ENCODE measurements at regions not wholly inside any gene's neighbourhood (a gene's known extent, or its start where the extent isn't known, plus 50 kb on each side); places are given as distances from the start of the nearest gene placed in this dataset.
"Not testable (repeated sequence)": the region's sequence is repeated elsewhere in the genome, so short reads cannot be mapped to it uniquely, and the experiment has no call there.

DNA sequence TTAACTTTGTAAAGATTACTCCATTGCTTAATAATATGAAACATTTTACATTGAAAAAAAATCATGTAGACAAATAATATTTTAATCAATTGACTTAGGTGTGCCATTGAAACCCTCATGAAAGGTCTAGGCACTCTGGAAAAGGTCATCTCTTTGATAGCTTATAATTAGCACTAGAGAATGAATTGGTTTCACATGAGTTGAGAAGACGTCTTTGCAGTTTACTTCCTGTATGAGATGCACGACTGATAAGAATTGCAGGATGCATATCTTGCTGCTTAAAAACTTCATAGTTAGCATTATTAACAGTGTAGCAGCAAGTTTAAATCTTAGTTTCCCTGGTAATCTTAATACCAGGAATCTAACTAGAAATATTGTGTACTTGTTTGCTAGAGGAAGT, 614.2 kb upstream of the COBL start:
- Histone ChIP-seq H3K27ac (ENCODE audit: low read depth) (no peak overlapping the region), H3K4me3 (ENCODE audit: low read depth, low read length) (no peak overlapping the region), H3K4me1 (ENCODE audit: insufficient read depth) (no peaks in the 10 kb centered on the region), H3K36me3 (ENCODE audit: insufficient read depth) (no peaks in the 10 kb centered on the region)
- WGBS, result 54% methylated on average over 2 of the region's 2 CpGs
- no peak for DNase-seq (ENCODE audit: extremely low spot score)

DNA sequence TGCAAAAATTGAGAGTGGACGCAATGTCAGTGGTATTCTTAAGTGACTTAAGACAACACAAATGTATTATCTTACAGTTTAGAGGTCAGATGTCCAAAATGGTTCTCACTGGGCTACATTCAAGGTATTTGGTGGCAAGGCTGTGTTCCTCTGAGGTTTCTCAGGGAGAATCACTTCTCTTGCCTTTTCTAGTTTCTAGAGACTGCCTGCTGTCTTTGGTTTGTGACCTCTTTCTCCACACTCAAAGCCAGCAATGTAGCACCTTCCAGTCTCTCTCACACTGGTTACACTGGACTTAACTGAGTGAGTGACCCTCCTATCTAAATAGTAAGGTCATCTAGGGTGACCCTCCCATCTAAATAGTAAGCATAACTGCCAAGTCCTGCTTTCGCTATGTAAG, 613.2 kb upstream of the COBL start:
- DNase-seq (ENCODE audit: extremely low spot score), result no peak
- no peaks in the 10 kb centered on the region for H3K36me3 ChIP-seq (ENCODE audit: insufficient read depth)
- no peak overlapping the region for H3K4me3 ChIP-seq (ENCODE audit: low read depth, low read length)
- H3K27ac ChIP-seq (ENCODE audit: low read depth), result no peak overlapping the region
- H3K4me1 ChIP-seq (ENCODE audit: insufficient read depth), result no peaks in the 10 kb centered on the region
- 50% methylated on average over 2 of the region's 2 CpGs for WGBS

DNA sequence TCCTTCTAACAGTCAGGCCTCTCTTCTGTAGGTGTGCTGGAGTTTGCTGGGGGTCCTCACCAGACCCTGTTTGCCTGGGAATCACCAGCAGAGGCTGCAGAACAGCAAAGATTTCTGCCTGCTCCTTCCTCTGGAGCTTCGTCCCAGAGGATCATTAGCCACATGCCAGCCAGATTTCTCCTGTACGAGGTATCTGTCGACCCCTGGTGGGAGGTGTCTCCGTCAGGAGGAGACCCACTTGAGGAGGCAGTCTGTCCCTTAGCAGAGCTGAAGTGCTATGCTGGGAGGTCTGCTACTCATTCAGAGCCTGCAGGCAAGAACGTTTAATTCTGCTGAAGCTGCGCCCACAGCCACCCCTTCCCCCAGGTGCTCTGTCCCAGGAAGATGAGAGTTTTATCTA, 611.1 kb upstream of the COBL start:
- DNase-seq (ENCODE audit: extremely low spot score), result no peak
- WGBS, result 78% methylated on average over 6 of the region's 6 CpGs
- Histone ChIP-seq H3K27ac (ENCODE audit: low read depth) (no peak overlapping the region), H3K36me3 (ENCODE audit: insufficient read depth) (no peaks in the 10 kb centered on the region), H3K4me1 (ENCODE audit: insufficient read depth) (no peaks in the 10 kb centered on the region), H3K4me3 (ENCODE audit: low read depth, low read length) (no peak overlapping the region)

DNA sequence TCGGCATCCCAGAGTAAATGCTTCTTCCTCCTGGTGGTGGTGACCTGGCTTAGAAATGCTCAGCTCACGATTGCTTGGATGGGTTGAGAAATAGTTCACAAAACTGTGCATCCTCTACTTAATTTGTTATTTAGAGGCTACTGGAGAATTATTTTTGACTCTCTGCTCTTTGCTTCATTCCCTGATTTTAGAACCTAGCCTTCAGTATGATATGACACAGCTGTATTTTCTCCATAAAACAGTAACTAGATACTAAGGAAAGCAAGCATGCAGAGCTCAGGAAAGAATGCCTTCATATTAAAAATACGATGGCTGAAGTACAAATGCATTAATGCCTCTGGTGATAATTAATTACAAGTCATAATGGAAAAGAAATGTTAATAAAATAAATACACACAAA, 602.0 kb upstream of the COBL start:
- no peak overlapping the region for H3K27ac ChIP-seq (ENCODE audit: low read depth)
- H3K36me3 ChIP-seq (ENCODE audit: insufficient read depth), result no peaks in the 10 kb centered on the region
- no peak overlapping the region for H3K4me3 ChIP-seq (ENCODE audit: low read depth, low read length)
- DNase-seq (ENCODE audit: extremely low spot score), result no peak
- 58% methylated on average over 3 of the region's 3 CpGs for WGBS
- no peaks in the 10 kb centered on the region for H3K4me1 ChIP-seq (ENCODE audit: insufficient read depth)

DNA sequence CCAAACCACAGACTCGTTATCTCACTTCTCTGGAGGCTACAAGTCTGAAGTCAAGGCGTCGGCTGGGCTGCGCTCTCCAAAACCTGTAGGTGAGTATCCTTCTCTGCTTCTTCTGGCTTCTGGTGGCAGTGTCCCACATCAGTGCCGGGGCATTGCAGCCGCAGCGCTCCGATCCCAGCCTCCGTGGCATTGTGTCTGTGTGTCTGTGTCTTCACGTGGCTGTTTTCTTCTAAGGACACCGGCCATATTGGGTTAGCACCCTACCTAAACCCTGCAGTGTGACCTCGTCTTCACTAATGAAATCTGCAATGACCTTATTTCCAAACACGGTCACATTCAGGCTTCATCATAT, 584.9 kb upstream of the COBL start:
- DNase-seq (ENCODE audit: extremely low spot score), result no peak
- H3K36me3 ChIP-seq (ENCODE audit: insufficient read depth), result no peaks in the 10 kb centered on the region
- WGBS, result 97% methylated on average over 13 of the region's 13 CpGs
- H3K4me3 ChIP-seq (ENCODE audit: low read depth, low read length), result no peak overlapping the region
- no peaks in the 10 kb centered on the region for H3K4me1 ChIP-seq (ENCODE audit: insufficient read depth)
- no peak overlapping the region for H3K27ac ChIP-seq (ENCODE audit: low read depth)

DNA sequence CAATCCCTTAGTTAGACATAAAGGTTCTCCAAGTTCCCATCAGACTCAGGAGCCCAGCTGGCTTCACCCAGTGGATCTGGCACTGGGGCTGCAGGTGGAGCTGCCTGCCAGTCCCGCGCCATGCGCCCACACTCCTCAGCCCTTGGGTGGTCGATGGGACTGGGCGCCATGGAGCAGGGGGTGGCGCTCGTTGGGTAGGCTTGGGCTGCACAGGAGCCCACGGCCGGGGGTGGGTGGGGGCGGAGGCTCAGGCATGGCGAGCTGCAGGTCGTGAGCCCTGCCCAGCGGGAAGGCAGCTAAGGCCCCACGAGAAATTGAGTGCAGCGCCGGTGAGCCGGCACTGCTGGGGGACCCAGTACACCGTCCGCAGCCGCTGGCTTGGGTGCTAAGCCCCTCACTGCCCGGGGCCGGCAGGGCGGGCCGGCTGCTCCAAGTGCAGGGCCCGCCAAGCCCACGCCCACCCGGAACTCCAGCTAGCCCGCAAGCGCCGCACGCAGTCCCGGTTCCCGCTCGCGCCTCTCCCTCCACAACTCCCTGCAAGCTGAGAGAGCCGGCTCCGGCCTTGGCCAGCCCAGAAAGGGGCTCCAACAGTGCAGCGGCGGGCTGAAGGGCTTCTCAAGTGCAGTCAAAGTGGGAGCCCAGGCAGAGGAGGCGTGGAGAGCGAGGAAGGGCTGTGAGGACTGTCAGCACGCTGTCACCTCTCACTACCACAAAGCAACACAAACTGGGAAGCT, 584.3 kb upstream of the COBL start:
- not testable (repeated sequence) for H3K4me3 ChIP-seq (ENCODE audit: low read depth, low read length); H3K36me3 ChIP-seq (ENCODE audit: insufficient read depth); H3K4me1 ChIP-seq (ENCODE audit: insufficient read depth); DNase-seq (ENCODE audit: extremely low spot score); H3K27ac ChIP-seq (ENCODE audit: low read depth)
- 96% methylated on average over 42 of the region's 42 CpGs for WGBS

DNA sequence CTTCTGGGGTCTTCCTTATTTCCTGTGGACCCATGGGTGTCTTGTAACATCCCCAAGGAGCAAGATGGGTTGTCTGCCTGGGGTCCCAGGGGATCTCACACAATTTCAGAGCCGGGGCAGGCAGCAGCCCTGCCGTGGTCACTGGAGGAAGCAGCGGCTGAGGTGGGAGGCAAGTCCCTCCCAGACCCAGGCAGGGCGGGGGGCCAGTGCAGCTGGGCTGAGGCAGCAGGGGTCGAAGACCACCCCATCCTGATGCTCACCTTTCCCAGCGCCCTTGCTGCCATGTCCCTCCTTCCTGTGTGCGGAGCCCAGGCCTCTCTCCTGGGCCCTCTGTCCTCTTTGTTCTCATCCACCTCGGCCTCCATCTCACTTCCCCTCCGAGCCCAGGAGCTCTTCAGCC, 583.0 kb upstream of the COBL start:
- WGBS, result 91% methylated on average over 9 of the region's 9 CpGs
- no peak for DNase-seq (ENCODE audit: extremely low spot score)

DNA sequence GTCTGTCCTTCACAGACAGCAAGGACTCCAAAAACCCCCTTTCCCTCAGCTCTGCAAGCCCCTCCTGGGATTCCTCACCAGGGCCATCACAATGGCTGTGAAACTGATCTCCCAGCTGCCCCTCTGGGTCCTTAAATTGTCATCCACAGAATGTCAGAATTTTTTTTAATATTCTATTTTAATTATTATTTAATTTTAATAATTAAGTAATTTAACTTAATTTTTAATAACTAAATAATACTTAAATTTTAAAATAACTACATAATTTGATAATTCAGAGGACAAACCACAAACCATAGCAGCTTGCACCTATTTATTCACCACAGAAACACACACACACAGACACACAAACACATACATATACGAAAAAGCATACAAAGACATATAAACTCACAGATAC, 565.8 kb upstream of the COBL start:
- no peaks in the 10 kb centered on the region for H3K36me3 ChIP-seq (ENCODE audit: insufficient read depth)
- WGBS, result 87% methylated on average over 1 of the region's 1 CpG
- no peaks in the 10 kb centered on the region for H3K4me1 ChIP-seq (ENCODE audit: insufficient read depth)
- no peak overlapping the region for H3K27ac ChIP-seq (ENCODE audit: low read depth)
- no peak overlapping the region for H3K4me3 ChIP-seq (ENCODE audit: low read depth, low read length)
- DNase-seq (ENCODE audit: extremely low spot score), result no peak

More for the DNA sequence above, 583.0 kb upstream of the COBL start:
- H3K4me3 ChIP-seq (ENCODE audit: low read depth, low read length), result no peak overlapping the region
- no peak overlapping the region for H3K27ac ChIP-seq (ENCODE audit: low read depth)
- H3K36me3 ChIP-seq (ENCODE audit: insufficient read depth), result no peaks in the 10 kb centered on the region
- no peaks in the 10 kb centered on the region for H3K4me1 ChIP-seq (ENCODE audit: insufficient read depth)

DNA sequence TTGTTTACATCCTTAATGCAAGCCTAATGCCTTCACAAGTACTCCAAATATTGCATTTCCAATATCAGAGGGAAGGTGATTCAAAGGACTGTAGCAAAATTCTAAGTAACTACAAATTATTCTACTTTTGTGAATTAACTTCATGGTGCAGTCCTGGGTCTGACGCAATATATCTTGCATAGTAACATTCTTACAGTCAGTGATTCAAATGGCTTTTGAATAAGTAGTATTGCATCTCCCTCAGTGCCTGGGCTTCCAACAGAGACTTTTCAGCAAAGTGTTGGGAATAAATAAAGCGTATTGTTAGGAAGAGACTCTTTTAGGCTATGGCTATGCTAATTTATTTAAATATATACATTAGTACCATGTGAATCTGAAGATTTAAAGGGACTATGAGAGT, 564.7 kb upstream of the COBL start:
- DNase-seq (ENCODE audit: extremely low spot score), result no peak
- no peak overlapping the region for H3K27ac ChIP-seq (ENCODE audit: low read depth)
- 85% methylated on average over 2 of the region's 2 CpGs for WGBS
- no peaks in the 10 kb centered on the region for H3K4me1 ChIP-seq (ENCODE audit: insufficient read depth)
- H3K4me3 ChIP-seq (ENCODE audit: low read depth, low read length), result no peak overlapping the region
- H3K36me3 ChIP-seq (ENCODE audit: insufficient read depth), result no peaks in the 10 kb centered on the region

DNA sequence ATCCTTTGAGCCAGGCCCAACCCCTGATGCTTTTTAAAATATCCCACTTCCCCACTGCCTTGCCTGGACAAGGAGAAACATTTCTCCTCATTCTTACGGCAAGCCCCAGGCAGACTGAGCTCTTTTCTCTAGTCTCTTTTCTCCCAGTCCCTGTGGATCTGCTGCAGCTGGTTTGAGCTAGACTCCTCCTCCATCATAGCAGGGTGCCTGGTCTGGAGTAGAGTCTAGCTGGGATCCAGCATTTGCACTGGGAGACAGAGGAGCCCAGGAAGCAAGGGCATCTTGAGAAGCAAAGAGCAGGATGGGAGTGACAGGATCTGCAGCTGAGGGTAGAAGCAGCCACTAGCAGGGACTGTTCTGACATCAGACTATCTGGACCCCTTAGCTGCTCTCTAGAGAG, 562.3 kb upstream of the COBL start:
- Histone ChIP-seq H3K27ac (ENCODE audit: low read depth) (no peak overlapping the region), H3K4me3 (ENCODE audit: low read depth, low read length) (no peak overlapping the region), H3K4me1 (ENCODE audit: insufficient read depth) (no peaks in the 10 kb centered on the region), H3K36me3 (ENCODE audit: insufficient read depth) (no peaks in the 10 kb centered on the region)
- WGBS, result 76% methylated on average over 1 of the region's 1 CpG
- no peak for DNase-seq (ENCODE audit: extremely low spot score)

DNA sequence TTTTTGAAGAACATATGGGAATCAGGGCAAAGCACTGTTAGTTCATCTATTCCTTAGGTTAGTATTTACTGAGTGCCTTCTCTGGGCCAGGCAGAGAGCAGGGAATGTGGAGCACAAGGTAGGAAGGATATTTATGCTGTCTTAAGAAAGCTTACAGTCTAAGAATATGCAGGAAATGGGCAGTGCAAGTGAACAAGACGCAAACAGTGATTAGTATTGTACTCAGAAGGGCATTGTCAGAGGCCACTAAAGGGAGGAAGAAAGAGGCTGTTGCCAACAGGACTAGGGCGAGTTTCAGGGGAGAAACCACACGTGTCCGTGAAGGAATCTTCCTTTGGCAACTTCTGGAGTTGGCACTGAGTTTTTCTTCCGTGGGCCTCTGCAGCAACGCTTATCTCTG, 552.8 kb upstream of the COBL start:
- no peak overlapping the region for H3K4me3 ChIP-seq (ENCODE audit: low read depth, low read length)
- H3K36me3 ChIP-seq (ENCODE audit: insufficient read depth), result no peaks in the 10 kb centered on the region
- H3K27ac ChIP-seq (ENCODE audit: low read depth), result no peak overlapping the region
- 60% methylated on average over 6 of the region's 6 CpGs for WGBS
- H3K4me1 ChIP-seq (ENCODE audit: insufficient read depth), result no peaks in the 10 kb centered on the region
- DNase-seq (ENCODE audit: extremely low spot score), result no peak

DNA sequence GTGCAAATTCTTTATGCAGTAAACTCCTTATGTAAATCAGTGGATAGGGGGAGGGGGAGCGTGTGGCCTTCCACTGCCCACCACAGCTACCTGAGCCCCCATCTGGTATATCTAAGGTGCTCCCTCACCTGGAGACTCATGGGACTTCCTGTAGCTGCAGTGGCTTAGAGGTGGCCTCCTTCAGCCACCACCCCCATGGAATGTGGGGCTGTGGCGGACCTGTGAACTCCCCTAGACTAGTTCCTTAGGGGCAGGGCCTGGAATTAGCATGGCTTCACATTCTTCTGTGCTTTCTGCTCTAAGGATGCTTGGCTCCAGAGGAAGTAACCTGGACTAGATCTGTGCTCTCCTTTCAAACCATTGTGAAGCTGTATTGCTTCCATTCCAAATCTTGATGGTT, 550.5 kb upstream of the COBL start:
- Histone ChIP-seq H3K4me3 (ENCODE audit: low read depth, low read length) (no peak overlapping the region), H3K27ac (ENCODE audit: low read depth) (no peak overlapping the region), H3K4me1 (ENCODE audit: insufficient read depth) (no peaks in the 10 kb centered on the region), H3K36me3 (ENCODE audit: insufficient read depth) (no peaks in the 10 kb centered on the region)
- WGBS, result 87% methylated on average over 2 of the region's 2 CpGs
- no peak for DNase-seq (ENCODE audit: extremely low spot score)

DNA sequence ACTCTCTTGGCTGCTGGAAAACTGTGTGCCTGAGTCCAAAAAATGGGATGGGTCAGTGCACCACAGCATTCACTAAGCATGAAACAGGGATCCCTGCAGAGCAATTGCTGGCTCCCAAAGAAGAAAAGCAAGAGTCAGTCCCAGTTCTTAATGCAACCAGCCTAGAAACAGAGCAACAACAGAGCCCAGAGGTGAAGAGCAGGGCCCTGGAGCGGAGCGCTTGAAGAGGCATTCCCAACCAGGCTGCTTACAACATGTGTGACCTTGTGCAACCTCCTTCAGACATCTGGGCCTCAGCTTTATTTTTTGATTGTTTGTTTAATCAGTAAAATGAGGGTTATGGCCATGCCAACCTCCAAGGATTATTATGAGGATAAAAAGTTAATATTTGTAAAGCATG, 543.7 kb upstream of the COBL start:
- no peak overlapping the region for H3K4me3 ChIP-seq (ENCODE audit: low read depth, low read length)
- no peaks in the 10 kb centered on the region for H3K4me1 ChIP-seq (ENCODE audit: insufficient read depth)
- no peaks in the 10 kb centered on the region for H3K36me3 ChIP-seq (ENCODE audit: insufficient read depth)
- no peak for DNase-seq (ENCODE audit: extremely low spot score)
- WGBS, result 86% methylated on average over 2 of the region's 2 CpGs
- no peak overlapping the region for H3K27ac ChIP-seq (ENCODE audit: low read depth)

DNA sequence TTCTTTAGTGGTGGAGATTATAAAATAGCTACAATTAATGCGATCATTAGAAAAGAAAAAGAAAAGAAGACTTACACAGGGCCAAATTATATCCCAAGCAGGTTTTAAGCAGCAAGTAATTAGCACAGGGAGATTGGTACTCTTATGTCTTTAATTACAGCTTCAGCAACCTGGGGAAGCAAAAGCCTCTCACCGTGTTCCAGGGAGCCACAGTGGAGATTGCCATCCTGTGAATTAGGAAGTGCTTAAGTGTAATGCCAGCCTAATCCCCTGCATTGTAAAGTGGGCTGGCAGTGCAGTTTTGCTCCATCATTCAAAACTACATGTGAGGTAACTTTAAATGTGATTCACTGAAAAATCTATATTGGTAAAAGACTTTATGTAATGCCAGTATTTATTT, 533.5 kb upstream of the COBL start:
- Histone ChIP-seq H3K36me3 (ENCODE audit: insufficient read depth) (no peaks in the 10 kb centered on the region), H3K27ac (ENCODE audit: low read depth) (no peak overlapping the region), H3K4me1 (ENCODE audit: insufficient read depth) (no peaks in the 10 kb centered on the region), H3K4me3 (ENCODE audit: low read depth, low read length) (no peak overlapping the region)
- no peak for DNase-seq (ENCODE audit: extremely low spot score)
- WGBS, result 54% methylated on average over 2 of the region's 2 CpGs

All from urinary bladder (tissue), 3 donors.